Fibroblast of peridontal ligament (primary cell): ENCODE measurements at regions not wholly inside any gene's neighbourhood (a gene's known extent, or its start where the extent isn't known, plus 50 kb on each side); places are given as distances from the start of the nearest gene placed in this dataset.

ENCODE experiments used
- DNase-seq: peaks from one replicate; pipeline ENCODE4 v3.0.0-alpha.2; 2010; ENCODE audit errors: extremely low read depth

DNA sequence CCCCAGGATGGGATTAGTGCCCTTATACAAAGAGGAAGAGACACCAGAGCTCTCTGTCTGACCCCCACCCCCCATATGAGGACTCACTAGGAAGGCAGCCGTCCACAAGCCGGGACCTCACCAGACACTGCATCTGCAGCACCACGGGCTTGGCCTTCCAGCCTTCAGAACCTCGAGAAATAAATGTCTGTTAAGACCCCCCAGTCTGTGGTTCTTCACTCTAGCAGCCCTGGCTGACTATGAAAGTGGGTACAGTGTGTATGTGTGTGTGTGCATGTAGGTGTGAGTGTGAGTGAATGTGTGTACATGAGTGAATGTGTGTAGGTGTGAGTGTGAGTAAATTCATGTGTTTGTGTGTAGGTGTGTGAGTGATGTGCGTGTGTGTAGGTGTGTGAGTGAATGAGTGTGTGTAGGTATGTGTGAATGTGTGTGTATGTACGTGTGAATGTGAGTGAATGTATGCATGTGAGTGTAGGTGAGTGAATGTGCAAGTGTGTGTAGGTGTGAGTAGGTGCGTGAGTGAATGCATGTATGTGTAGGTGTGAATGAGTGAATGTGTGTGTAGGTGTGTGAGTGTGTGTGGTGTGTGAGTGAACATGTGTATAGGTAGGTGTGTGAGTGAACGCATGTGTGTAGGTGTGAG is 201.6 kb upstream of the ZNF536 start:
- no peak for DNase-seq

DNA sequence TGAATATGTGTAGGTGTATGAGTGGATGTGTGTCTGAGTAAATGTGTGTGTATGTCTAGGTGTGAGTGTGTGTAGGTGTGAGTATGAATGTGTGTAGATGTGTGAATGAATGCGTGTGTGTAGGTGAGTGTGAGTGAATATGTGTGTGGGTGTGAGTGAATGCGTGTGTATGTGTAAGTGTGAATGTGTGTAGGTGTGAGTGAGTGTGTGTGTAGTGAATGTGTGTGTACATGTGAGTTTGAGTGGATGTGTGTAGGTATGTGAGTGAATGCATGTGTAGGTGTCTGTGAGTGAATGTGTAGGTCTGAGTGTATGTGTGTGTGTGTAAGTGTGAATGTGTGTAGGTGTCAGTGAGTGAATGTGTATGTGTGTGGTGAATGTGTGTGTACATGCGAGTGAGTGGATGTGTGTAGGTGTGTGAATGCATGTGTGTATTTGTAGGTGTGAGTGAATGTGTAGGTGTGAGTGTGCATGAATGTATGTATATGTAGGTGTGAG is 201.0 kb upstream of the ZNF536 start:
- DNase-seq: no peak

DNA sequence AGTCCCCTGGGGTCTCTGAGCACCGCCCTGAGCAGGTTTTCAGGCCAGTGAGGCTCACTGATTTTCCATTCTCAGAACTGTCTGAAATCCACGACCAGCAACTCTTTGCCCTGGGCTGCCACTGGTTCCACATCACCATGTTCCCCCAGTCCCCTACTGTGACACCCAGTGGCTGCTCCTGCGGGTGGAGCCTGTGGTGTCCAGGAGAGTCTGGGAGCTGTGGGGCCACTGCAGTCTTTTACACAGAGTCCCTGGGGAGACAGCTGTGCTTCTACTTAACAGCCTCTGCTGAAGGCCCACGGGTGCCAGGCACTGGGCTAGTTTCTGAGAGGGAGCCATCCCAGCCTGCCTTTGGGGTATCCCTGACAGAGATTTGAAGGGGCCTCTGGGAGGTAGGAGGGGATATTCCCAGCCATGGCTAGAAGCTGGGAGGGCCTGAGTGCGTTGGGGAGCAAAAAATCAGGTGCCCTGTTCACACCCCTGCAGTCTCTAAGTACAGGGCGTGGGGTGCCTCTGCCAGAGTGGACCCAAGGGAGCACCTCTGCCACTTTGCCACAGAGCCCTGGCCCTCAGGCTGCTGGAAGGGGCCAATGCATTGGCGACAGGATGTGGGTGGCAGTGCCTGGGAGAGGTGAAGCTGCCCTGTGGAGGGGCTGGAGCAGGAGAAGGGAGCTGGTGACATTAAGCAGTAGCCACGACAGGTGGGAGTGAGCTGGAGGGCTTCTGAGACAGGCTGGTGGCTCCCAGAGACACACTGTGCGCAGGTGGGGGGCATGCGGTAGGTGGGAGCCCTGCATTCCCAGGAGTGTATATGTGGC is 200.2 kb upstream of the ZNF536 start:
- no peak for DNase-seq

DNA sequence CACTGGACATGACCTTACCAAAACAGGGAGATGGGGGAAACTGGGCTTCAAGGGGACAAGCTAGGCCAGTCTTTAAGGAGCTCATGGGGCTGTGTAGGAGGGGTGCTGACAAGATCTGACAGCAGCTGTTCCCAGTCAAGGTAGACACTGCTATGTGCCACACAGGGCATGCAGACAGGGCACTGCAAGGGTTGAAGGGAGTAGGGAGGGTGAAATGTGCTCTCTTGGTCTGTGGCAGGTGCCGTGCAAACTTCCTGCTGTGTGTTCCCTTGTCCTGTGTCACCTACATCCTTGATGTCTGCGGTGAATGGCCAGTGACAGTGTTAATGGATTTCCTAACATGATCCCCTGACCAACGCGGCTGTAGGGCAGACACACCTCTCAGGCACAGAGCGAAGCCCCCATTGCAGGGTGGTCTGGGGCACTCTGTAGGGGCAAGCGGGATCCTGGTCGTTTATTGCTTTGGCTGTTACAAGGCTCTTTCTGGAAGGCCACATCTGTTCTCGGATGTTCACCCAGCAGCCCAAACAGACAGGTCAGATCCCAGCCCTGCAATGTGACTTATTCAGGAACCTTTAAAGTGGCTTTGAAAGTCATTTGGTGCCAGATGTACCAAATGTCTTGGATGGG is 199.5 kb upstream of the ZNF536 start:
- no peak for DNase-seq

DNA sequence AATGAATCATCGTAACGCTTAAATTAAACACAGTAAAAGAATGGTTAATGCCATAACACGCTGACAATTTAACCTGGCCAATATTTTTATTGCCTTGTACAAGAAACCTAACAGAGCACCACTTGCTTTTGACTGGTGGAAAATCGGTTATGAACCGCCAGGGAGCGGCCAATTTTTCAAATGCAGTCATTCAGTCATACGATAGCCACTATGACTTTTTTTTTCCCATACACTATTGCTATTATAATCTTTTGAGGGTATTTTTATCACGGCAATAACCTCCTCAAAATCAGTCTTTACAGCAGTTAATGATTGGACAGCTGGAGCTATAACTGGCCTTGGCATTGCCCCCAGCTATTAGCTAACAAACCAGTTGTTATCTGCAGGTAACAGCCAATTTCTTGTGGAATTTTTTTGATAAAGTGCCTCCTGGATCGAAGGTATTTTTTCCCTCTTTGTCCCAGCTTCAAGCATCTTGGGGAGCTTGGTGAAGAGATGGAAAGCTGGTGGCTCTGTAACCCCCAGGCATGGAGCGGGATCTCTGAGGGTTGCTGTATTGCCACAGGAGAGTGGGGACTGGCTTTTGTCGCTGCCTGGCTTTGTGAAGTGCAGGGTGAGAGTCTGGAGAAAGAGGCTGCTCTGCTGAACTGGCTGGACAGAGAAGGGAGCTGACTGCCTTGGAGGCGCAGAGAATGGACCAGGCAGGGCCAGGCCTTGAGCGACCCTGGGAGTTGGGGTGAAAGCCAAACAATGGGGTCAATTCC is 198.4 kb upstream of the ZNF536 start:
- DNase-seq: no peak

DNA sequence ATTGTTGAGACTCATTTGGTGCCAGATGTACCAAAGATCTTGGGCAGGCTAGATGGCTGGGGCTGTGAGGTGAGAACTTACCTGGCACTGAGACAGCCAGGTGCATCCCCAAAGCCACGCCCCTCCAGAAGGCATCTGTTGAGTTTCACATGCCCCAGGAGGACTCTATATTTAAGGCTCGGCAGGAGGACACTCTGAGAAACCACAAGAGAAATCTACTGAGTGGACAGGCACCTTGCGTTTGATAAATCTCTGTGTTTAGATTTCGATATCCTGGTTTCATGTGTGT is 197.9 kb upstream of the ZNF536 start:
- DNase-seq: no peak

DNA sequence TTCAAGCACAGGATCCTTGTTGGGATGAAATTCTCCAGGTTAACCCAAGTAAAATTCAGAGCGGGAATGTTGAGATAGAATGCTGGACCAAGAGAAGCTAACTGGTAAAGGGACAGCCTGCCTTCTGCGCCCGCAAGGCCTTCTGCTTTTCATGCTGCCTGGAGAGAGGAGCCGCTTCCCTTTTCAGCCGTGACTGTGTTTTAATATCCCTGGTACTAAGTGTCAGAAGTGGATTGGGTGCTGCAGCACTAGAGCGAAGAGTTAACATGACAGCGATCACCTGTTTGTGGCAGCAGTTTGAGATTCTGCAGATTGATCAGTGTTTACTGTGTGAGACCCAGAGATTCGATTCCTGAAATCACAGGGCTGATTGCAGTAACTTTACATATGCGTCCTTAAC is 197.4 kb upstream of the ZNF536 start:
- DNase-seq: no peak

DNA sequence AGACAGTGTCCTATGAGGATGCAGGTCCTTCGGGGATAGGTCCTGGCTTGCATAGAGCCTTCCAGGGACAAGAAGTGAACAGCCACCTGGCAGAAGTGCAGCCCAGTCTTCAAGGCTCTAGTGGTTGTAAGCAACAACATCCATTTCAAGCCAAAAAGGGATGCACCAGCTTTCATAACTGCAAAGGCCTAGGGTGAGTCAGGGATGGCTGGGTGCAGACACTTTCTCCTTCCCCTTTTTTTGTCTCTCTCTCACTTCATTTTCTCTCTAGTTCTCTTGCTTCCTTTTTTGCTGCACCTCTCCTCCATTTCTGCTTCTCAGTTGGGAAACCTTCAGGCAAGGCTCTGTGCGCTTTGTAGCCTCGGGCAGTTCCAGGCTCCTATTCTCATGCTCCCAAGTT is 196.2 kb upstream of the ZNF536 start:
- no peak for DNase-seq

DNA sequence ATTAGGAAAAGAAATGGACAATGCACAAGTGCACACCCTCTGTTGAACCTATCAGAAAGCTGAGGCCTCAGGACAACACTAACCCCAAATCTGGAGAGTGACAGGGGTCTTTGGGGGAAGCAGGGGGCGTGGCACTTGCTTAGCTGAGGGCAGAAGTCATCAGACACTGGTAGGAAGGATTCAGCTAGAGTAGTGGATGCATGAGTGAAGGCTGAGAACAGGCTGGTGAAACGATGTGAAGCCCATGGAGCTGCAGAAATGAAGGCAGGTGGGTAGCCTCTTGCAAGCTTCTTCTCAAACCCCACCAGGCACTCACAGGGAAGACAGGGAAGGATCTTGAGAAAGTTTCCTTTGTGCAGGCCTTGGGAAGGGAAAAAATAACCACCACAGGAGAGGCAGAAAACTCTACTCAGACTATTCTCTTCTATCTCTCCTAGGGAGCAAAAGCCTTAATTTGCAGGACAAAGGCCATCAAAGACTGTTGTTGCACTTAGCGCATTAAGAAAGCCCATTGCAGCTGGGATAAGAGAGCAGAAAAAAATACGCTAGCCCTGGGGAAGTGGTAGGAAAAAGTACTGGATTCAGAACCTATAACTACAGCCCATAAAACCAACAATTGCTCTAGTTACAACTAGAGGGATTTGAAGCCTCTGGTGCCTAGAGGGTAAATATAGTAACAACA is 193.3 kb upstream of the ZNF536 start:
- no peak for DNase-seq

DNA sequence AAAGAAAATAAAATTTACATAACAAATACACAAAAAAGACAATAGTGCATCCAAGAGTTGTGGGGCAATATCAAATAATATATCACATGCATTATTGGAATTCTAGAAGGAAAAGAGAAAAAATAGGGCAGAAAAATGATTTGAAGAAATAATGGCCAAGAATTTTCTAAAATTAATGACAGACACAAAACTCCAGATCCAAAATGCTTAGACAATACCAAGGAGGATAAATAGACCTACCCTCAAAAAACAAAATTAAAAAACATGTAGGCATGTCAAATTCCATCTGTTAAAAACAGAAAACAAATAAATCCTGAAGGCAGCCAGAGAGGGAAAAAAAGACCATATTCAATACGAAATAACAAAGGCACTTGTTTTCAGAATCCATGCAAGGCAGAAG is 191.5 kb upstream of the ZNF536 start:
- no peak for DNase-seq

DNA sequence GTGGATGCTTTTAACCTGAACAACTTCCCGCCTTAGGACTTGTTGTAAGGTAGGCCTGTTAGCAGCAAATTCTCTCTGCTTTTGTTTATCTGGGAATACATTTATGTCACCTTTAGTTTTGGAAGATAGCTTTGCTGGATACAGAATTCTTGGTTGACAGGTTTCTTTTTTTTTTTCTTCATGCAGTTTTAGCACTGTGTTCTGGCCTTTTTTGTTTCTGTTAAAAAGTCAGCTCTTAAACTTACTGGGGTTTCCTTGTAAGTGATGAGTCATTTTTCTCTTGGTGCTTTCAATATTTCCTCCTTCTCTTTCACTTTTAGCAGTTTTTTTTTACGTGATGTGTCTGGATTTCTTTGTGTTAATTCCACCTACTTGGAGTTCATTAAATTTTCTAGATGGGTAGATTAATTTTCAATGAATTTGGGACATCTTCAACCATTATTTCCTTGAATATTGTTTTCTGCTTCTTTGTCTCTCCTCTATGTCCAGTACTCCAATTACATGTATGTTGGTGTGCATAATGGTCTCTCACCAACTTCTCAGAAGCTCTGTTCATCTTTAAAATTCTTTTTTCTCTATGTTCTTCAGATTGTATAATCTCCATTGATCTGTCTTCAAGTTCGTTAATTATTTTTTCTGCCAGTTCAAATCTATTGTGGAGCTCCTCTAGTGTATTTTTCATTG is 188.2 kb upstream of the ZNF536 start:
- no peak for DNase-seq

DNA sequence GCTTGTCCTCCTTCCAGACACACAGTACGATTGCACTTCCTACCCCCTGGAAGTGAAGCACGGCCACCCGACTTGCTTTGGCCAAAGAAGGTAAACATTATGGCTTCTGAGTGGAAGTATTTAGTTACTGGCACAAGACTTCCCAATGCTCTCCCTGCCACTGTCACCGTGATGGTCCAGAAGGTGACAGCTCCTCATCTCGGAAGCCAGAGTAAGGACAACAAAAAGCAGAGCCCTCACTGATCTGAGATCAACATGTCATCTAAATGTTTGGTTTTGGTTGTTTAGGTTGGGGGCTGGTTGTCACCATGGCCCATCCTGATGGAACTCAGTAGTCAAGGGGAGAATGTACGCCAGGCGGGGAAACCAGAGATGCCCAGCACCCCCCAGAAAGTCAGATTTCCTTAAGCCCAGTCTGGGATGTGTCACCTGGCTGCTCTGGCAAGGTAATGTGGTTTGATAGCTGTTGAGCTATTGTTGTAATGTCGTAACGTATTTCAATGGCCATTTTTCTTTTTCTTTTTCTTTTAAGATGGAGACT is 170.1 kb upstream of the ZNF536 start:
- DNase-seq: no peak

DNA sequence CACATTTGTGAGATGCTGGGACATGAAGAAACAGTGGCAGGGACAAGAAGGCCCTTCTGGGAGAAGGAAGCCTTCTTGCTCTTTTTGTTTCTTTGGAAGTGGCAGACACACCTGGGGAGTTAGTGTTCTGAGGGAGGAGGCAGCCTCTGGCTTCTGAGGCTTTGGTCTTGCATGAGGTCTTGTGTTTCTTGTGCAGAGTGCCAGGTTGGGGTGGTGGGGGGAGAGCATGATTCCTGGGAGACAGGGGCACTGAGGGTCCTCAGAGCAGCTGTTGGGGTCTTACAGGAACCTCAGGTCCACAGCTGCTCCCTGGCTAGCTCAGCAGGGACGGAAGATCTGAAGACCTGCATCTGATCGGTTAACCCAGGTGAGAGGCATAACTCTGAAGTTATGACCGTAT is 167.5 kb upstream of the ZNF536 start:
- DNase-seq: no peak

DNA sequence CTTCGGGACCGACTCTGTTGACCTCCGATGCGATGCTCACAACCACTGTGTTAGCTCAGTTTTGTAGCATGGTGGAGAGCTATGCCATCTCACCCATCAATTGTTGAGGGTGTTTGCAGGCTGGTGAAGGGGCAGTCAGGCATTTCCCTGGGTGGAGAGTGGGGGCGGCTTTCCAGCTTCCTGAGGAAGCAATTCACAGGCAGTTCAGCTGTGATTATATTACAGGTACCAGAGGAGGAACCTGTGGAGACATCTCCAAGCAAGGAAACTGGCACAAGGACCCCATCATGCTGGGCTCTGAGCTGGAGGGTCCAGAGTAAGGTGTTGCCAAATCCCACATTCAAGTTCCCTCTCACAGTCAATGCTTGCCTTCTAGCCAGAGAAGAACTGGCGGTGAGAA is 166.0 kb upstream of the ZNF536 start:
- DNase-seq: no peak

DNA sequence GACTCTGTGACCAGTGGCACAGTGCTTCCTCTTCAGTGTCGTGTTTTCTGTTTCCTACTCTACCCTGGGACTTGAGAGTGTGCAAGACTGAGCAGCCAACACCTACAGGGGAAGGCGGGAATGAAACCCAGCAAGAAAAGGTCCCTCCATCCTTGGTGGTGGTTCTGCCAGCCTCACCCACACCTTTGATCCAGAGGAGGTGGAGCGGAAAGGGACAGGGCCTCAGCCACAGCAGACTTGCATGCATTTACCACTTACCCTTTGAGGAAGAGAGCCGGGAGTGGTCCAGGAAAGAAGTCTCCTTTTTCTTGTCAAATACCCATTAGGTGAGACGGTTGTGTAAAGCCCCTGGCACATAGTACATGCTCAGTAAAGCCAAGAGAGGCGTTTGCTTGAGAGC is 164.8 kb upstream of the ZNF536 start:
- no peak for DNase-seq

DNA sequence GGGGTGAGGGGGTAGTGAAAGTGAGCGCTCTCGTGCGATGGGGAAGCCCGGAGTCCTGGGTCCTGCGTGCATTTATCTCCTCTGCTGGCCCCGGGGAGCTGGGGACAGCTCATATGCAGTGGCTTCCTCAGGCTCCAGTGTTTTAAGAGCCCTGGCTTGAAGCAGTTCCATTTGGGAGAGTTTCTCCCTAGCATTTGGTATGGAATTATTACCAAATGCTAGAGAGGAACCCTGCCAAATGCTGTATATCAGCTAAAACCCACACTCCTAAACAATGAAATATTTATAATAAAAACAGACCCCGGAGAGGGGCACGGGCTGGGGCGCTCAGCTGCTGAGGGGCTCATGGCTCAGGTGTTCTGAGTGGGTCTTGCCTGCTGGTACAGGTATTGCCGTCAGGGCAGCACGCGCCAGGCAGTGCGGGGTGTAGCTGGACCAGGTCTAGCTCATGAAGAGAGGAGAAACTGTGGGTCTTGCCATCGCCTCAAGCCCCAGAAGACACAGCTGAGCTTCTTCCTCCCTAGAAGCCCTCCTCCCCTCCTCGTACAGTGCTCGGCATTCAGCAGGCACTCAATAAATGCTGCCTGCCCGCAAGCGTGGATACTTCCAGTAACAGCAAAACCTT is 163.6 kb upstream of the ZNF536 start:
- DNase-seq: no peak

DNA sequence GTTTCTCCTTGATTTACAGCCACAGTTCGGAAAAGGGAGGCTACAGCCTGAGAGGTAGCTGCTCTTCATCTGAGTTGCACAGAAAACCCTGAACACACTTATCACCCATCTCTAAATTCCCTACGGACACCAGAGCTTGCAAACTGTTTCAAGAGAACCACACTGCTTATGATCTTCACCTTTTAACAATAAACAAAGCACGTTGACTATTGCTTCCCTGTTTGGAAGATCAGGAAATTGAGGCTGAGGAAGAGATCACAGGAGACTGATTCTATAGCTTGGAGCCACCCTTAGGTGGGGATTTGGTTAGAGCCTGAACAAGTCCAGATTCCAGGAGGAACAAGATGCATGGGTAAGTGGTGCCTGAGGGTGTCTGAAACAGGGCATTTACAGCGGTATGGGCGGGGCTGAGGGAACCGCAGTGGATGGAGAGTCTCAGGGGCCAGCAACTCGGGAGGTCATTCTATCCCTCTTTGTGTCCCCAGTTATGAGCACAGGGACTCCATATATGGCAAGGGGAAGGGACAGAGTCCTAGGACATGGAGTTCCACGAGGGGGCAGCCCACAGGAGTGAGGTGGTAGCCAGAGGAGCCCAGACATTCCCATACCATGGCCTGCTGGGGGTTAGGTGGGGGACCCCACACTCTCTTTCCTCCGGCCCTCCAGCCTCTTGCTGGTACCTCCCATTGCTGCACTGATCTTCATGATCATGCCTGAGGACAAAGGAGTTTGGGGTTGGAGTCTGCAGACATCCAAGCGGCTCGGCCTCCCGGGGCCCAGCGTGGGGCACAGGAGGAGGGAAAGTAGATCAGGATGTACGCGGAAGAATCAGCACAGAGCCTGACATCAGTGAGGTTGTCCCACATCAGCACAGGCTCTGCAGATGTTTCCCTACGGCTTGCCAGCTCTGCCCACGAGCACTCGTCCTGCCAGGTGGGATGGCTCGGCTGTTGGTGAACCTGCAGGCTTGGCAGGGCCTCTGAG is 162.3 kb upstream of the ZNF536 start:
- no peak for DNase-seq

DNA sequence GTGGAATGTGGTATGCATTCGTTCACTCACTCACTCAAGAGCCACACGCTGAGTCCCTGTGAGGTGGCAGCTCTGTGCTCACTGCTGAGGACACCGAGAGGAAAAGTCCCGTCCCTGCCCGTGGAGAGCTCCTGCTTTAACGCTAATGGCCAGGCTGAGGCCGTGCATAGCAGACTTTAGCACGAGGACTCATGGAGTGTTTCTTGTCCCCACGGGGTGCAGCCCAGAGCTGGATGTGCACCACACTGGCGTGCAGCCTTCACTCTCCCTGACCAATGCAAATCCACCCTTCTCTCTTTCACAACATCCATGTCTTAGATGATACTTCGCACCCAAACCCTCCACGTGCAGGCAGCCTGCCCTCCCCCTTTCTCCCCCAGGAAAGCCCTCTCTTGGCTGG is 159.6 kb upstream of the ZNF536 start:
- DNase-seq: no peak

DNA sequence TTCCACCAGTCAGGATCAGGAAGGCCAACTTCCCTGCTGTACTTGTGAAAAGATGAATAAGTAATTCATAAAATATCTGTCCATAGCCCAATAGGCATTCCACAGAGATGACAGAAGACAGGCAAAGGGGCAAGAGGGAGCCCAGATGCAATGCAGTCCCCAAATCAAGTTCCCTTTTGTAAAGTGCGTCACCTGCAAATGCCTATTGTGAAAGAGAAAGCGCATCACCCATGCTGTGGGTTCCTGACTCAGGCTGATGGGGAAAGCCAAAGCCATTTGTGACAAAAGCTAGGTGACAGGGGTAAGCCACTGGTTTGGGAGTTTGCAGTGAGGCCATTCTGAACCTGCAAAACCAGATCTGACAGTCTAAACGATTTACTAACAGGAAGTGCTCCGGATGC is 157.5 kb upstream of the ZNF536 start:
- DNase-seq: no peak
